ENCODE measurements at regions not wholly inside any gene's neighbourhood (a gene's known extent, or its start where the extent isn't known, plus 50 kb on each side); places are given as distances from the start of the nearest gene placed in this dataset.

DNA sequence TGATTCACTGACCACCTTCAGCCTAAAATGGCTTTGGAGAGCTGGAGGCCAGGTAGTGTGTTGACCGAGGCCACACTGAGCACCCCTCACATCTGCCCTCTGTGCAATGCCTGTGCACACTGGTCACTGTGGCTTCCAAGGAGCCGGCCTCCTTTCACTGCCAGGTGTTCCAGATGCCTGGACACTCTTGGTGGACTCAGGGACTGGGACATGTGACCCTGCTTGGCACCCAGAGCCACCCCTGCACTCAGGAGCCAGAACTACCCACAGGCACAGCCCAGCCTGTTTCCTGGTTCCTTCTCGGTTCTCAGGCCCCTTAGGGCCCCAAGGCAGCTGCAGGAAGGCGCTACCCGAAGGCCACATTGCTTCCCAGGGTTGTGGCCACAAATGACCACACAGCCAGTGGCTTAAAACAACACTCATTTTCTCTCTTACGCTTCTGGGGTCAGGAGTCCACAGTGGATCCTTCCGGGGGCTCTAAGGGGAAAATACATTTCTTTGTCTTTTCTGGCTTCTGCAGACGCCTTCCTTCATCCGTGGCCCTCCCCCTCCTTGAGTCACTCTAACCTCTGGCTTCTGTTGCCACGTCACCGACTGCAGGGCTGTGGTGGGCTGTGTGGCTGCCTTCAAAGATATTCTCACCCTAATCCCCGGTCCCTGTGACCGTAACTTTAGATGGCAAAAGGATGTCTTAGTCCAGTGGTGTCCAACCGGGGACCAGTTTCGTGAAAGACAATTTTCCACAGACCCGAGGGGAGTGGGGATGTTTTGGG is 78.6 kb downstream of the ASB1 start:
- H3K36me3 ChIP-seq (ENCODE audit: low read length) = no peaks in the 10 kb centered on the region
- no peaks in the 10 kb centered on the region for H3K79me2 ChIP-seq (ENCODE audit: insufficient read depth, low read length)
- H3F3A ChIP-seq (ENCODE audit: insufficient read depth) = no peaks in the 10 kb centered on the region
- no peak overlapping the region for H3K27ac ChIP-seq (ENCODE audit: low read depth, low read length)
- no peak overlapping the region for H3K9ac ChIP-seq (ENCODE audit: low read length)
- no peak overlapping the region for H2AFZ ChIP-seq (ENCODE audit: low read depth, low read length, severe bottlenecking)
- H4K20me1 ChIP-seq (ENCODE audit: low read depth, low read length) = no peaks in the 10 kb centered on the region
- no peaks in the 10 kb centered on the region for H3K27me3 ChIP-seq (ENCODE audit: low read length)
- no peak overlapping the region for H3K4me3 ChIP-seq (ENCODE audit: insufficient read depth, low read length, poor library complexity, severe bottlenecking)
- no peak overlapping the region for H3K4me2 ChIP-seq (ENCODE audit: low read depth, low read length, poor library complexity, severe bottlenecking)
- no peaks in the 10 kb centered on the region for H3K9me2 ChIP-seq (replicated peaks; ENCODE audit: insufficient read depth, low read length)
- TF ChIP-seq EZH2phosphoT487 (conservative IDR thresholded peaks at IDR 0.05; ENCODE audit: low read length) = no peak
- no peak for TF ChIP-seq CTCF (IDR thresholded peaks at IDR 0.05; ENCODE audit: insufficient read depth, low read length, poor library complexity, severe bottlenecking)
- H3K9me3 ChIP-seq (ENCODE audit: insufficient read depth, low read length) = no peaks in the 10 kb centered on the region

GRCh38 chr2:238505892-238506280 is 79.2 kb downstream of the ASB1 start:
- H4K20me1 ChIP-seq (ENCODE audit: low read depth, low read length) = no peaks in the 10 kb centered on the region
- no peak overlapping the region for H3K9ac ChIP-seq (ENCODE audit: low read length)
- H3K4me2 ChIP-seq (ENCODE audit: low read depth, low read length, poor library complexity, severe bottlenecking) = no peak overlapping the region
- no peak overlapping the region for H3K27ac ChIP-seq (ENCODE audit: low read depth, low read length)
- H3K9me2 ChIP-seq (replicated peaks; ENCODE audit: insufficient read depth, low read length) = no peaks in the 10 kb centered on the region
- H2AFZ ChIP-seq (ENCODE audit: low read depth, low read length, severe bottlenecking) = no peak overlapping the region
- H3K36me3 ChIP-seq (ENCODE audit: low read length) = no peaks in the 10 kb centered on the region
- no peaks in the 10 kb centered on the region for H3K79me2 ChIP-seq (ENCODE audit: insufficient read depth, low read length)
- H3K9me3 ChIP-seq (ENCODE audit: insufficient read depth, low read length) = no peaks in the 10 kb centered on the region
- H3F3A ChIP-seq (ENCODE audit: insufficient read depth) = no peaks in the 10 kb centered on the region
- no peak overlapping the region for H3K4me3 ChIP-seq (ENCODE audit: insufficient read depth, low read length, poor library complexity, severe bottlenecking)
- H3K27me3 ChIP-seq (ENCODE audit: low read length) = no peaks in the 10 kb centered on the region
- TF ChIP-seq CTCF (IDR thresholded peaks at IDR 0.05; ENCODE audit: insufficient read depth, low read length, poor library complexity, severe bottlenecking) (no peak), EZH2phosphoT487 (conservative IDR thresholded peaks at IDR 0.05; ENCODE audit: low read length) (no peak)

DNA sequence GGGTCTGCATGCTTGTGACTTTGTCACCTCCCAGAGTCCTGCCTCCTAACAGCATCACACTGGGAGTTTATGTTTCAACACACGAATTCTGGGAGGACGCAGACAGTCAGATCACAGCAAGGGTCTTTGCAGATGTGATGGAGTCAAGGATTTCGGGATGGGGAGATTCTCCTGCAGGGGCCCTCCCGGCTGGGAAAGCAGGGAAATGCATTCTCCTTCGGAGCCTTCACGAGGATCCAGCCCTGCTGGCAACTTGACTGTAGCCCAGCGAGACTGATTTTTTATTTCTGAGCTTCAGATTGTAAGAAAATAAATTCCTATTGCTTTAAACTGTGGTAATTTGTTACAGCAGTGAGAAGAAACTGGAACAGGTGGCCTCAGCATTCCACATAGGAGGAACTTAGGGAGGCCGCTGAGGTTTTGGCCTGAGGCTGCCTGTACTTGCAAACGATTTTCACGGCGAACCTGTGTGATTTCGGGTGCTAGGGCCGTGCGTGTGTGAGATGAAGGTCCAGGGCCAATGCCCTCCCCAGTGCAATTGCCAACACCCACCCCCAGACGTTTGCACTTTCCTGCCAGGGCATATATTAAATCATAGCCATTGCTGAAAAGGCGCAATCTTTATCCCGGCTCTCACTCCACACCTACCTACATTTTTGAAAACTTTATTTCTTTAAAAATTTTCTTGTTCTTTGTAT is 79.8 kb downstream of the ASB1 start:
- H3K27me3 ChIP-seq (ENCODE audit: low read length) = no peaks in the 10 kb centered on the region
- H3K79me2 ChIP-seq (ENCODE audit: insufficient read depth, low read length) = no peaks in the 10 kb centered on the region
- H3K9ac ChIP-seq (ENCODE audit: low read length) = no peak overlapping the region
- H3K9me3 ChIP-seq (ENCODE audit: insufficient read depth, low read length) = no peaks in the 10 kb centered on the region
- H3K4me3 ChIP-seq (ENCODE audit: insufficient read depth, low read length, poor library complexity, severe bottlenecking) = no peak overlapping the region
- H2AFZ ChIP-seq (ENCODE audit: low read depth, low read length, severe bottlenecking) = no peak overlapping the region
- no peaks in the 10 kb centered on the region for H3K9me2 ChIP-seq (replicated peaks; ENCODE audit: insufficient read depth, low read length)
- H3K4me2 ChIP-seq (ENCODE audit: low read depth, low read length, poor library complexity, severe bottlenecking) = no peak overlapping the region
- no peaks in the 10 kb centered on the region for H3F3A ChIP-seq (ENCODE audit: insufficient read depth)
- TF ChIP-seq CTCF (IDR thresholded peaks at IDR 0.05; ENCODE audit: insufficient read depth, low read length, poor library complexity, severe bottlenecking) = no peak
- TF ChIP-seq EZH2phosphoT487 (conservative IDR thresholded peaks at IDR 0.05; ENCODE audit: low read length) = no peak
- no peaks in the 10 kb centered on the region for H4K20me1 ChIP-seq (ENCODE audit: low read depth, low read length)
- H3K27ac ChIP-seq (ENCODE audit: low read depth, low read length) = no peak overlapping the region
- H3K36me3 ChIP-seq (ENCODE audit: low read length) = no peaks in the 10 kb centered on the region
